Endothelial cell of umbilical vein (primary cell): ENCODE measurements at regions not wholly inside any gene's neighbourhood (a gene's known extent, or its start where the extent isn't known, plus 50 kb on each side); places are given as distances from the start of the nearest gene placed in this dataset.

ENCODE experiments used
- CTCF ChIP-seq, 2 donors: IDR thresholded peaks; 1 replicate in 1 of 2; 2 replicates in 1 of 2; pipeline ENCODE4 v1.5.1; 2011; ENCODE audit warnings: low read length in 2 of 2, mild to moderate bottlenecking in 2 of 2, moderate library complexity in 2 of 2, control low read depth in 1 of 2, inconsistent platforms in 1 of 2, low read depth in 1 of 2; ENCODE audit not compliant: insufficient read depth in 1 of 2; ENCODE audit errors: extremely low read depth in 1 of 2
- FOS ChIP-seq: IDR thresholded peaks from 2 replicates; pipeline ENCODE4 v1.6.1; 2011; ENCODE audit warnings: mild to moderate bottlenecking, low read length, moderate library complexity, borderline replicate concordance; ENCODE audit not compliant: insufficient read depth
- GATA2 ChIP-seq: IDR thresholded peaks from 2 replicates; pipeline ENCODE4 v1.7.0; 2011; ENCODE audit warnings: low read depth, mild to moderate bottlenecking, moderate library complexity, mixed read lengths, low read length; ENCODE audit not compliant: insufficient read length, insufficient read depth
- POLR2A ChIP-seq: IDR thresholded peaks from 2 replicates; pipeline ENCODE4 v1.6.1; 2012; ENCODE audit warnings: low read depth, mild to moderate bottlenecking, control low read depth, low read length
- POLR2AphosphoS5 ChIP-seq: IDR thresholded peaks from 2 replicates; pipeline ENCODE4 v1.6.1; 2012; ENCODE audit warnings: low read depth, mild to moderate bottlenecking, control low read depth, low read length, moderate library complexity; ENCODE audit not compliant: insufficient read depth

- TF ChIP-seq CTCF (IDR thresholded peaks at IDR 0.05; ENCODE audit: extremely low read depth in 1 of 2, insufficient read depth in 1 of 2, low read depth in 1 of 2, low read length in 2 of 2) (no peak), POLR2A (no peak), FOS (no peak), POLR2AphosphoS5 (no peak), GATA2 (no peak)
These were observed 1102.4 kb upstream of the ZEB2 start for GRCh38 chr2:145622285-145622684.
